ENCODE measurements at regions not wholly inside any gene's neighbourhood (a gene's known extent, or its start where the extent isn't known, plus 50 kb on each side); places are given as distances from the start of the nearest gene placed in this dataset.

DNA sequence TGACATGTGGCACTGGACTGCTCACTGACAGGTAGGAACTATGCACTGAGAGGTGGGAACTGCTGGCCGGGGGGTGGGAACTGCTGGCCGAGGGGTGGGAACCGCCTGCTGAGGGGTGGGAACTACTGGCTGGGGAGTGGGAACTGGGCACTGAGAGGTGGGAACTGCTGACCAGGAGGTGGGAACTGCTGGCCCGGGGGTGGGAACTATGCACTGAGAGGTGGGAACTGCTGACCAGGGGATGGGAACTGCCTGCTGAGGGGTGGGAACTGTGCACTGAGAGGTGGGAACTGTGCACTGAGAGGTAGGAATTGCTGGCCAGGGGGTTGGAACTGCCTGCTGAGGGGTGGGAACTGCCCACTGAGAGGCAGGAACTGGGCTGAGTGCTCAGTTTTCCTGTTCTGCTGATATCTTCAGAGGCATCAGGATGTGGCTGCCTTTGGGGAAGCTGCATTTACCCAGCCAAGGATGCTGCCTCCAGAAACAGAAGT, 90.2 kb downstream of the THBS2 start:
- TF ChIP-seq, protein P1, sequence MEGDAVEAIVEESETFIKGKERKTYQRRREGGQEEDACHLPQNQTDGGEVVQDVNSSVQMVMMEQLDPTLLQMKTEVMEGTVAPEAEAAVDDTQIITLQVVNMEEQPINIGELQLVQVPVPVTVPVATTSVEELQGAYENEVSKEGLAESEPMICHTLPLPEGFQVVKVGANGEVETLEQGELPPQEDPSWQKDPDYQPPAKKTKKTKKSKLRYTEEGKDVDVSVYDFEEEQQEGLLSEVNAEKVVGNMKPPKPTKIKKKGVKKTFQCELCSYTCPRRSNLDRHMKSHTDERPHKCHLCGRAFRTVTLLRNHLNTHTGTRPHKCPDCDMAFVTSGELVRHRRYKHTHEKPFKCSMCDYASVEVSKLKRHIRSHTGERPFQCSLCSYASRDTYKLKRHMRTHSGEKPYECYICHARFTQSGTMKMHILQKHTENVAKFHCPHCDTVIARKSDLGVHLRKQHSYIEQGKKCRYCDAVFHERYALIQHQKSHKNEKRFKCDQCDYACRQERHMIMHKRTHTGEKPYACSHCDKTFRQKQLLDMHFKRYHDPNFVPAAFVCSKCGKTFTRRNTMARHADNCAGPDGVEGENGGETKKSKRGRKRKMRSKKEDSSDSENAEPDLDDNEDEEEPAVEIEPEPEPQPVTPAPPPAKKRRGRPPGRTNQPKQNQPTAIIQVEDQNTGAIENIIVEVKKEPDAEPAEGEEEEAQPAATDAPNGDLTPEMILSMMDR (IDR thresholded peaks at IDR 0.05) = no peak
- TF ChIP-seq POLR2AphosphoS5 (IDR thresholded peaks at IDR 0.05) (no peak), POLR2A (IDR thresholded peaks at IDR 0.05) (no peak)
